ENCODE measurements at regions not wholly inside any gene's neighbourhood (a gene's known extent, or its start where the extent isn't known, plus 50 kb on each side); places are given as distances from the start of the nearest gene placed in this dataset.

DNA sequence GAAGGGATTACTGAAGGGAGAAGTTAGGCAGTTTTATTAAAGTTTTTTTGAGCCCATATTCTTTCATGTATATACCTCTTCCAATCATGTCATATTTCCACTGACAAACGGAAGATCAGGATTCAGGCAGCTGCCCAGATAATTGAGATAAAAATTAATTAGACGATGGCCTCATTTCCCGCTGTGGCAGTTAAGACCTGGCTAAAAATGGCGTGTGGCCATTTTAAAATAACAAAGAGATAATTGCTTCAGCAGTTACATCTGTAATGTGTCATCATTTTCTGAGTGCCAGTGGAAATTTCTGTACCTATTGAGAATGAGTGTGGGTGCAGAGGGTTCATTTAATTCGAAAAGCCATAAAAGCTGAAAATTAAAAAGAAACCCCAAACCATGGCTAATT is 215.1 kb downstream of the STK31 start:
- no peaks in the 10 kb centered on the region for H3K4me1 ChIP-seq
- no peaks in the 10 kb centered on the region for H3K36me3 ChIP-seq
- H3K27ac ChIP-seq = no peak overlapping the region
- H3K4me3 ChIP-seq = no peak overlapping the region
- DNase-seq = no peak
- TF ChIP-seq, protein P1, sequence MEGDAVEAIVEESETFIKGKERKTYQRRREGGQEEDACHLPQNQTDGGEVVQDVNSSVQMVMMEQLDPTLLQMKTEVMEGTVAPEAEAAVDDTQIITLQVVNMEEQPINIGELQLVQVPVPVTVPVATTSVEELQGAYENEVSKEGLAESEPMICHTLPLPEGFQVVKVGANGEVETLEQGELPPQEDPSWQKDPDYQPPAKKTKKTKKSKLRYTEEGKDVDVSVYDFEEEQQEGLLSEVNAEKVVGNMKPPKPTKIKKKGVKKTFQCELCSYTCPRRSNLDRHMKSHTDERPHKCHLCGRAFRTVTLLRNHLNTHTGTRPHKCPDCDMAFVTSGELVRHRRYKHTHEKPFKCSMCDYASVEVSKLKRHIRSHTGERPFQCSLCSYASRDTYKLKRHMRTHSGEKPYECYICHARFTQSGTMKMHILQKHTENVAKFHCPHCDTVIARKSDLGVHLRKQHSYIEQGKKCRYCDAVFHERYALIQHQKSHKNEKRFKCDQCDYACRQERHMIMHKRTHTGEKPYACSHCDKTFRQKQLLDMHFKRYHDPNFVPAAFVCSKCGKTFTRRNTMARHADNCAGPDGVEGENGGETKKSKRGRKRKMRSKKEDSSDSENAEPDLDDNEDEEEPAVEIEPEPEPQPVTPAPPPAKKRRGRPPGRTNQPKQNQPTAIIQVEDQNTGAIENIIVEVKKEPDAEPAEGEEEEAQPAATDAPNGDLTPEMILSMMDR (IDR thresholded peaks at IDR 0.05) = no peak
- no peak for TF ChIP-seq POLR2A (IDR thresholded peaks at IDR 0.05)
- H3K9me3 ChIP-seq = no peaks in the 10 kb centered on the region
- no peaks in the 10 kb centered on the region for H3K27me3 ChIP-seq

GRCh38 chr7:23927709-23928417 is 217.8 kb downstream of the STK31 start:
- Histone ChIP-seq H3K4me3 (no peak overlapping the region), H3K9me3 (no peaks in the 10 kb centered on the region), H3K27ac (no peak overlapping the region), H3K36me3 (no peaks in the 10 kb centered on the region), H3K27me3 (no peaks in the 10 kb centered on the region), H3K4me1 (no peaks in the 10 kb centered on the region)
- no peak for DNase-seq
- TF ChIP-seq, protein P1 (IDR thresholded peaks at IDR 0.05) = no peak
- no peak for TF ChIP-seq POLR2A (IDR thresholded peaks at IDR 0.05)

- Histone ChIP-seq H3K36me3 (no peaks in the 10 kb centered on the region), H3K27ac (no peak overlapping the region), H3K27me3 (no peaks in the 10 kb centered on the region), H3K9me3 (no peaks in the 10 kb centered on the region), H3K4me3 (no peak overlapping the region), H3K4me1 (no peaks in the 10 kb centered on the region)
- DNase-seq = no peak
- TF ChIP-seq POLR2A (IDR thresholded peaks at IDR 0.05) = no peak
- TF ChIP-seq, protein P1 (IDR thresholded peaks at IDR 0.05) = no peak
Measured at GRCh38 chr7:23928418-23928775, 218.4 kb downstream of the STK31 start.

- no peaks in the 10 kb centered on the region for H3K9me3 ChIP-seq
- H3K4me1 ChIP-seq = no peaks in the 10 kb centered on the region
- no peaks in the 10 kb centered on the region for H3K36me3 ChIP-seq
- no peak overlapping the region for H3K27ac ChIP-seq
- no peak for DNase-seq
- no peak overlapping the region for H3K4me3 ChIP-seq
- H3K27me3 ChIP-seq = no peaks in the 10 kb centered on the region
- TF ChIP-seq, protein P1 (IDR thresholded peaks at IDR 0.05) = no peak
- no peak for TF ChIP-seq POLR2A (IDR thresholded peaks at IDR 0.05)
Measured at GRCh38 chr7:23930312-23930711, 220.3 kb downstream of the STK31 start.

- H3K9me3 ChIP-seq = no peaks in the 10 kb centered on the region
- H3K36me3 ChIP-seq = no peaks in the 10 kb centered on the region
- no peak overlapping the region for H3K27ac ChIP-seq
- H3K27me3 ChIP-seq = no peaks in the 10 kb centered on the region
- no peaks in the 10 kb centered on the region for H3K4me1 ChIP-seq
- H3K4me3 ChIP-seq = no peak overlapping the region
- DNase-seq = no peak
- TF ChIP-seq, protein P1 (IDR thresholded peaks at IDR 0.05) = no peak
- no peak for TF ChIP-seq POLR2A (IDR thresholded peaks at IDR 0.05)
Measured at GRCh38 chr7:23931633-23932032, 221.6 kb downstream of the STK31 start.

DNA sequence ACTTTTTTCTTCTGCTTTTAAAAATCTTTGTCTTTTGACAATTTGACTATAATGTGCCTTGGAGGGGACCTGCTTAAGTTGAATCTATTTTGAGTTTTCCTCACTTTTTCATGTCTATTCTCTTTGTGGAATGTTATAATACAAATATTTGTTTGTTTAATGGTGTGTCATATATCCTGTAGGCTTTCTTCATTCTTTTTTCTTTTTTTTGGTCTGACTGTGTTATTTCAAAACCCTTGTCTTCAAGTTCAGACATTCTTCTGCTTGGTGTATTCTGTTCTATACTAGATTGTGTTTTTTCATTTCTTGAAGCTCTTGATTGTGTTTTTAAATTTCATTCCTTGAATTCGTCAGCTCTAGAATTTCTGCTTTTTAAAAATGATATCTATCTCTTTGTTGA is 228.2 kb downstream of the STK31 start:
- Histone ChIP-seq H3K9me3 (no peaks in the 10 kb centered on the region), H3K36me3 (no peaks in the 10 kb centered on the region), H3K27me3 (no peaks in the 10 kb centered on the region), H3K27ac (no peak overlapping the region), H3K4me1 (no peaks in the 10 kb centered on the region), H3K4me3 (no peak overlapping the region)
- DNase-seq = no peak
- TF ChIP-seq, protein P1 (IDR thresholded peaks at IDR 0.05) = no peak
- no peak for TF ChIP-seq POLR2A (IDR thresholded peaks at IDR 0.05)
